ENCODE measurements at regions not wholly inside any gene's neighbourhood (a gene's known extent, or its start where the extent isn't known, plus 50 kb on each side); places are given as distances from the start of the nearest gene placed in this dataset.

DNA sequence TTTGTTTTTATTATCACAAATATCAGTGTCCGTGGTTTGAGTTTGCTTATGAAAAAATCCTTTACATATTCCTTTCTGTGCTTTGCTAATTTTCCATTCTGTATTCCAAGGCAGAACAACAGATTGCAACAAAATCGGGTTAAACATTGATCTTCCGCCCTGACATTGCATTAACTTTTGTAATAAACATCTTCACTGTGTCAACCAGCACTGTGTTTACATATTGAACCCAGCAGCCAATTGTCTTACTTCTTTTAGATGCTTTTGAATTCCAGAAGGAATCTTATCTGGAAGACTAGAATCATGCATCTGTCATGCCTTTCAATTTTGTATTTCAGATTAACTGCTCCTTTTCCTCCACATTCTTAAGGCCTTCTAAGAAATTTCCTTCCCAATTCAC lies 147.8 kb upstream of the CXXC4 start:
- TF ChIP-seq, protein P1, sequence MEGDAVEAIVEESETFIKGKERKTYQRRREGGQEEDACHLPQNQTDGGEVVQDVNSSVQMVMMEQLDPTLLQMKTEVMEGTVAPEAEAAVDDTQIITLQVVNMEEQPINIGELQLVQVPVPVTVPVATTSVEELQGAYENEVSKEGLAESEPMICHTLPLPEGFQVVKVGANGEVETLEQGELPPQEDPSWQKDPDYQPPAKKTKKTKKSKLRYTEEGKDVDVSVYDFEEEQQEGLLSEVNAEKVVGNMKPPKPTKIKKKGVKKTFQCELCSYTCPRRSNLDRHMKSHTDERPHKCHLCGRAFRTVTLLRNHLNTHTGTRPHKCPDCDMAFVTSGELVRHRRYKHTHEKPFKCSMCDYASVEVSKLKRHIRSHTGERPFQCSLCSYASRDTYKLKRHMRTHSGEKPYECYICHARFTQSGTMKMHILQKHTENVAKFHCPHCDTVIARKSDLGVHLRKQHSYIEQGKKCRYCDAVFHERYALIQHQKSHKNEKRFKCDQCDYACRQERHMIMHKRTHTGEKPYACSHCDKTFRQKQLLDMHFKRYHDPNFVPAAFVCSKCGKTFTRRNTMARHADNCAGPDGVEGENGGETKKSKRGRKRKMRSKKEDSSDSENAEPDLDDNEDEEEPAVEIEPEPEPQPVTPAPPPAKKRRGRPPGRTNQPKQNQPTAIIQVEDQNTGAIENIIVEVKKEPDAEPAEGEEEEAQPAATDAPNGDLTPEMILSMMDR (conservative IDR thresholded peaks at IDR 0.05; ENCODE audit: low read depth, low read length), result no peak
- TF ChIP-seq EZH2 (IDR thresholded peaks at IDR 0.05; ENCODE audit: low read length, unreplicated experiment) (no peak), EZH2phosphoT487 (IDR thresholded peaks at IDR 0.05; ENCODE audit: borderline replicate concordance, low read length) (no peak)

All from PC-3 (cell line).